ENCODE measurements at regions not wholly inside any gene's neighbourhood (a gene's known extent, or its start where the extent isn't known, plus 50 kb on each side); places are given as distances from the start of the nearest gene placed in this dataset.

- Histone ChIP-seq H3K27me3 (no peaks in the 10 kb centered on the region), H3K27ac (no peak overlapping the region), H3K4me3 (no peak overlapping the region), H3K4me1 (ENCODE audit: insufficient read depth) (no peaks in the 10 kb centered on the region), H3K9me3 (no peaks in the 10 kb centered on the region), H3K36me3 (no peaks in the 10 kb centered on the region)
- DNase-seq = no peak
- 64 to 83% (median 80%) methylated on average over 3 of the region's 3 CpGs for WGBS, 3 donors
- intact Hi-C loops (cut with DNase I) = no loop called here
- TF ChIP-seq EP300 (IDR thresholded peaks at IDR 0.05) = no peak
- no peak for TF ChIP-seq CTCF (IDR thresholded peaks at IDR 0.05)
- no peak for TF ChIP-seq POLR2A (IDR thresholded peaks at IDR 0.05)
These were observed 644.1 kb upstream of the KLF4 start for GRCh38 chr9:108133680-108134079.

DNA sequence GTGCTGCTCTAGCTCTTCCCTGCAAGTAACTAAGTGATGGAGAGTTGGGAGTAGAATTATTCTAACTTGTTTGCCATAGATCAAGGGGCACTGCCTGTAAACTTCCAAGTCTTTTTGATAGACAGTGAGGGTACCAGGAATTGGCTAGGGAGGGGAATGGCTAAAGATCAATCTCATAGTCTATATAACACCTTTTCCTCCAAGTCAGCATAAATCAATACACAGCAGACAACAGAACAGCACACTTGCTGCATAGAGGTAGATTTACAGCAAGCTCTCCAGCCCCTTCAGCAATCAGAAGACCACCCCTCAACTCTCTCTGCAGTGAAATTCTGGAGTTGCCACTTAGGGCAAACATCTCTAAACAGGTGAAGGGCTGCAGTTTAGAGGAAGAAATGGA is 643.5 kb upstream of the KLF4 start:
- H3K27me3 ChIP-seq = no peaks in the 10 kb centered on the region
- no peak for DNase-seq
- intact Hi-C loops (cut with DNase I) = no loop called here
- no peak overlapping the region for H3K4me3 ChIP-seq
- TF ChIP-seq POLR2A (IDR thresholded peaks at IDR 0.05) (no peak), EP300 (IDR thresholded peaks at IDR 0.05) (no peak), CTCF (IDR thresholded peaks at IDR 0.05) (no peak)
- no peaks in the 10 kb centered on the region for H3K36me3 ChIP-seq
- no peaks in the 10 kb centered on the region for H3K9me3 ChIP-seq
- H3K27ac ChIP-seq = no peak overlapping the region
- no peaks in the 10 kb centered on the region for H3K4me1 ChIP-seq (ENCODE audit: insufficient read depth)

DNA sequence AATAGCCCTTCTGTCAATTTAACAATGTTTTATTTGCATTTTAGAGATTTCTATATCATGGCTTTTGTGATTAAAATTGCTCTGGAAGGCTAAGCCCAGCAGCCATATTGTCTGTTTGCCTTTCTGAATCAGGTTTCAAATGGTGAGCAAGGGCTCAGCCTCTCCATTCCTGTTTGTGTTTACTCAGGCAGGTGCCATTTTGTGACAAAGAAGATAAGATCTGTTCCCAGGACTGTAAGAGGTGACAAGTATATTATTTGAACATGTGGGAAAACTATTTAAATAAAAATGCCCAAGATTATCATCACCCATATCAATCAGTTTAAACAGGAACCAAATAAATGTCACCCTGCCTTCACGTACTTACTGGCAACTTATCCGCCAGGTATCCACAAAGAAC is 641.3 kb upstream of the KLF4 start:
- intact Hi-C loops (cut with DNase I) = no loop called here
- Histone ChIP-seq H3K27ac (no peak overlapping the region), H3K4me1 (ENCODE audit: insufficient read depth) (no peaks in the 10 kb centered on the region), H3K27me3 (no peaks in the 10 kb centered on the region), H3K9me3 (no peaks in the 10 kb centered on the region), H3K4me3 (no peak overlapping the region), H3K36me3 (no peaks in the 10 kb centered on the region)
- TF ChIP-seq EP300 (IDR thresholded peaks at IDR 0.05) (no peak), CTCF (IDR thresholded peaks at IDR 0.05) (no peak), POLR2A (IDR thresholded peaks at IDR 0.05) (no peak)
- no peak for DNase-seq
- WGBS, 3 donors = 92 to 99% (median 93%) methylated on average over 2 of the region's 2 CpGs

DNA sequence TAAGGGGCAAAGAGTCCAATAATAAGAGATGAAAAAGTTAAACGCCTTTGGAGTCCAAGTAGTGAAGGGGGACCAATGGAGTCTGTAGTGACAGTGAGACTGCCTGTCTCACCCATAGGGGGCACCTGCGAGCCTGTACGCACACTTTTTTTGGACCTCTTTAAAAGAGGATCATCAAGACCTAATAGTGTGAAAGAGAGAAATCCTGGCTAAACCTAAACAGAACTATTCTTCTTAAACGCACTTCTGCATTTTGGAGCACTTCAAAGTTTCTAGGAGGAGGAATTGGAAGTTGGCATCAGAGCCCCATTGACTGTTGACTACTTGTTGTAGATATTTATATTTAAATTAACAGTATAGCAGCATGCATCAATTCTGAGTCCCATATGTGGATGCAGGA is 636.1 kb upstream of the KLF4 start:
- no peak overlapping the region for H3K4me3 ChIP-seq
- no peaks in the 10 kb centered on the region for H3K9me3 ChIP-seq
- intact Hi-C loops (cut with DNase I) = no loop called here
- H3K36me3 ChIP-seq = no peaks in the 10 kb centered on the region
- DNase-seq = no peak
- H3K27me3 ChIP-seq = no peaks in the 10 kb centered on the region
- WGBS, 3 donors = 85 to 87% (median 86%) methylated on average over 4 of the region's 4 CpGs
- TF ChIP-seq POLR2A (IDR thresholded peaks at IDR 0.05) (no peak), CTCF (IDR thresholded peaks at IDR 0.05) (no peak), EP300 (IDR thresholded peaks at IDR 0.05) (no peak)
- H3K4me1 ChIP-seq (ENCODE audit: insufficient read depth) = no peaks in the 10 kb centered on the region
- H3K27ac ChIP-seq = no peak overlapping the region
